GM18517 (cell line): ENCODE measurements at regions not wholly inside any gene's neighbourhood (a gene's known extent, or its start where the extent isn't known, plus 50 kb on each side); places are given as distances from the start of the nearest gene placed in this dataset.
"Not testable (repeated sequence)": the region's sequence is repeated elsewhere in the genome, so short reads cannot be mapped to it uniquely, and the experiment has no call there.

ENCODE experiments used
- ATAC-seq: cut with Tn5 transposase; IDR thresholded peaks from one replicate; pipeline ENCODE4 v1.9.1; 2021; ENCODE audit warnings: mild to moderate bottlenecking, moderate library complexity; ENCODE audit not compliant: unreplicated experiment

DNA sequence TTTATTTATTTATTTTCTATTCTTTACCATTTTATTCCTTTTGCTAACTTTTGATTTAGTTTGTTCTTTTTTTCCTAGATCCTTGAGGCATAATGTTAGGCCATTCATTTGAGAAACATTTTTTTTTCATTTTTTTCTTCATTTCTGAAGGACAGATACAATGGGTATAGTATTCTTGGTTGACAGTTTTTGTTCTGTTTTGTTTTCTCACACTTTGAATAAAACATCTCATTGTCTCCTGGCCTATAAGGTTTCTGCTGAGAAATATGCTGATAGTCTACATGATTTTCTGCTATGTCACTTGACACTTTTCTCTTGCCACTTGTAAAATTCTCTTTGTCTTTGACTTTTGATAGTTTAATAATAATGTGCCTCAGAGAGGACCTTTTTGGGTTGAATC is 294.6 kb upstream of the EPHA7 start:
- no peak for ATAC-seq

- no peak for ATAC-seq
Observed at GRCh38 chr6:93703431-93703830, 284.1 kb upstream of the EPHA7 start.

- ATAC-seq: no peak
Observed at GRCh38 chr6:93701526-93701925, 282.2 kb upstream of the EPHA7 start.

DNA sequence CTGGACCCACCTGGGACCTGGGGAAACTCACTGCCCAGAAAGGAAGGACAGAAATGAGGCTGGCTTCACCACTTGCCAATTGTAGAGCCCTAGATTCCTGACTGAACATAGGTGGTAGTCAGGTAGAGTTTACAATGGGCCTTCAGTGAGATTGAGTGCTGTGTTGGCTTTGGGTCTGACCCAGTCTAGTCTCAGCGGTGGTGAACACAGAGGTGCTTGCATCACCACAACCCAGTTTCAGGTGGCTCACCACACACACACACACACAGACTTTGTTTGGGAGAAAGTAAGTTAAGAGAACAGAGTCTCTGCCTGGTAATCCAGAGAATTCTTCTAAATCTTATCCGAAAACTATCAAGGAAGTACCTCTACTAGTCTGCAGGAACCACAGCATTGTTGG is 266.1 kb upstream of the EPHA7 start:
- no peak for ATAC-seq

- ATAC-seq: no peak
Observed at GRCh38 chr6:93684339-93684738, 265.0 kb upstream of the EPHA7 start.

- ATAC-seq: no peak
Observed at GRCh38 chr6:93679836-93680235, 260.5 kb upstream of the EPHA7 start.

- no peak for ATAC-seq
Observed at GRCh38 chr6:93678841-93679454, 259.6 kb upstream of the EPHA7 start.

DNA sequence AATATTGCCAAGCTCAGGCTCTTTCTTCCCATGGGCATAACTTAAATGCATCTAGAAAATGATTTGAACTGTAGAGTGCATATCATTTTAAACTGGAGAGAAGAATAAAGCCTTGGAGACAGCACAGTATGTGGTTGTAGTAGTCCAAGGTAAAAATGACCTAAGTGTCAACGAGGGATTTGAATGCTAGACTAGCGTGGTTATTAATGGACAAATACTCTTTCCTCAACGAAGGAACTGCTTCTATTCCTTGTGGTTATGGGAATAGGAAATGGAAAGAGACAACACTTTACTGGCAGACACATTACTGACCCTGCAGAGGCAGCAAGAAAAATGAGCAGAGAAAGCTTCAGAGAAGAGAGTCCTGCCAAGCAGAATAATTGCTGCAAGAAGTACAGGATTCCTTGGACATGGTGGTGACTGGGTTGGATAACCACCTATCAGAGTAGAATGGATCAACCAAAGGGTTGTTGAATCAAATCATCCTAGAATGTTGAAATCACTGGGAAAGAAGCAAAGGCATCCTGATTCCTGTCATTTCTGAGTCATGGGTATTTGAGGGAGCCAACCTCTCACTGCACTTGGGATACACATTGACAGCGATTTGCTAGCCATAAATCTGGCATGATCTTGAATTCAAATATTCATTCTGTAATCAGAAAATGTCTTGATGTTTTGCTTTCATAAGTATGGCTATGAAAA is 258.1 kb upstream of the EPHA7 start:
- no peak for ATAC-seq

- ATAC-seq: no peak
Observed at GRCh38 chr6:93676581-93676980, 257.2 kb upstream of the EPHA7 start.

DNA sequence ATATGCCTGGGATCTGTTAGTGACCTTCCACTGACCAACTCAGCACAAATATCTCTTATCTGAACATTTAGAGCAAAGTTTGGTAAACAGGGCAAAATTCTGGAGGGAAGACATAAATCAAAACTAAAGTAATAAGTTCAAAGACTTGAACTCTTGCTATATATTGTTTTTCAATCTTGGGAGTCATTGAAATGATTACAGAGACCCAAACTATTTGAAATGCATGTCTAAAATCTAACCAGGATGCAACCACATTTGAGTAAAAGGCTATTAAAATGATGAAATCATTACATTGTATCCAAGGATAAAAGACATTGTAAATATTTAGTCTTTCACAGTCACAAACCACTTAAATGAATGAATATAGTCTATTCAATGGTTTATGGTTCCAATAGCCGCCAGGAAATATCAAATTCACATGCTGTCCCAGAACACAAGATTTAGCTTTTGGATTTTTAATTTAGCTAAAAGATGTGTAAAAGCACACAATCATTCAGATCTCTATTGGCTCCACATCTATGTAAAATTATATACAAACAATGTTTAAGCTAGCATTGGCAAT is 256.6 kb upstream of the EPHA7 start:
- no peak for ATAC-seq

DNA sequence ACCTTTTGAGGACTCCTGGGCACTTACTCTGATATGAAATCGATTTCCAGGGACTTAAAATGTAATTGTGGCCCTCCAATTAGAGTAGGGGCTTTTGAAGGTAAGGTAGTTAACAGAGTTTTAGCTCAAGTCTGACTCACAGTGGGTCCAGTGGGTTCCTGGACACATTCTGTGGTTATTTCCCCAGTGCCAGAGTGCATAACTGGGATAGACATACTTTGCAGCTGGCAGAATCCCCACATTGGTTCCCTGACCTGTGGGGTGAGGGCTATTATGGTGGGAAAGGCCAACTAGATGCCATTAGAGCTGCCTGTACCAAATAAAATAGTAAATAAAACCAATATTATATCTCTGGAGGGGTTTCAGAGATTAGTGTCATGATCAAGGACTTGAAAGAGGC is 243.8 kb upstream of the EPHA7 start:
- ATAC-seq: no peak

GRCh38 chr6:93654548-93654947 is 235.2 kb upstream of the EPHA7 start:
- ATAC-seq: no peak

GRCh38 chr6:93644611-93645010 is 225.3 kb upstream of the EPHA7 start:
- no peak for ATAC-seq

DNA sequence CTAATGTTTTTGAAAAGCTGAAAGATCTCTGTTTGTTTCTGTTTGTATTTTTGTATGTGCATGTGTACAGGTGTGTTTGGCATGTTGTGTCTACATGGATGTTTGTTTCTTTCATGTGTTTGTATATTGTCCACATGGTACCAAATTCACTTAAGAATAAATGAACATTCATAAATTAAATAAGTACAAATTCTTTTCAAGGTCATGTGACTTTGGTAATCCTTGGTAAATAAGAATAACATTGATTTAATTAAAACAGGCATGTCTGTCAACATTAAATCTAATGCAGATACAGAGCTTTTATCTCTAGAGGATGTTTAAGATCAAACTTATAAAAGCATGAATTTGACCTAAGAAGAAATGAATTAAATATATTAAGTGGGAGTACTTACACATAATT is 219.8 kb upstream of the EPHA7 start:
- no peak for ATAC-seq

GRCh38 chr6:93636987-93637664 is 217.8 kb upstream of the EPHA7 start:
- ATAC-seq: not testable (repeated sequence)

- no peak for ATAC-seq
Observed at GRCh38 chr6:93624408-93624807, 205.0 kb upstream of the EPHA7 start.

DNA sequence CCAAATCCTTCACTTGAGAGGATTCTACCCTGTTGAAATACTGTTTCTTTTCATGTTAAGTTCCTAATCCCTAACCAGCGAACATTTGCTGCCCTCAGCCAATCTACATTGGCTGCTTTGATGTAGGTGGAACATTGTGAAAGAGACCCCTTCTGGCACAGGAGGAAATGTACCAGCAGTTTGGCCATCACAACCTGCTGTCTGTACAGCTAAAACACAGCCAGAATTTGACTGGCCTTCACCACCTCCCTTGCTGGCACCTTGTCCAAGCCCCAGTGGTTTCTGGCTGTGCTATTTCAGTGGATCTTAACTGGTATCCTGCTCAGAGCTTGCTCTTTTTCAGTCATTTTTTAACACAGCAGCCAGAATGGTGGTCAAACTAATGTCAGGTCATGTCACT is 202.1 kb upstream of the EPHA7 start:
- ATAC-seq: no peak

DNA sequence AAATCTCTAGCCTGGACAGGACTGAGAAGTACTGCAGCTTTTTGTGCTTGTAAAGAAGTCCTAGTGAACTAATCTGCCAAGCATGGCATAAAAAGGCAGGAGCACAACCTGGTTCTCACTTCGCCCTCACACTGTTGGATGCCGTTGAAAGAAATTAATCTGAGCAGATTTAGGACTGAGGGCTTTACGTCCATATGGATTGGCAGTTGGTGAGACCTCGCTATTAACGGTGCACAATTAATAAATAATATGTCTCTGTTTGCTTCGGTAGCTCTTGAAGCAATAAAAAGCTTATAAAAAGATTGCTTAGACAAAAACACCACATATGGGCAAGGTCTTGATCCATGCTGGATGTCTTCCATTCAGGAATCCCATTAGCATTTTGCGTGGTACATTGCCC is 185.6 kb upstream of the EPHA7 start:
- ATAC-seq: no peak

DNA sequence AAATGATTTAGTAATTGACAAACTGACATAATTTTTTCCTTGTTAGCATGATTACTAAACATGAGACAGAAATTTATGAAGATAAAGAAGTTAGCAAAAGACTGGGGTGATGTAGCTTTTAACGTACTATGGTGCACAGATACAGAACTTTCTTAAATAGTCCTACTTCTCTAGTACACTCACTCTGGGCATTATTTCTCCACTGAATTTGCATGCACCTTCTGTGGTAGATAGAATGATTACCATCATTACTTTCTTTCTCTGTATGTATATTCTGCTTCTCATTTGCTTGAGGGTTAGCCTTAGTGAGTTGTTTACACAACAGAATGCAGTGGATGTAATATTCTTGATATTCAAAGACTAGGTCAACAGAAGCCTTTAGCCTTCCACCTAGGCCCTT is 173.1 kb upstream of the EPHA7 start:
- ATAC-seq: no peak

- ATAC-seq: no peak
Observed at GRCh38 chr6:93586306-93586705, 166.9 kb upstream of the EPHA7 start.

GRCh38 chr6:93584300-93584699 is 164.9 kb upstream of the EPHA7 start:
- no peak for ATAC-seq

GRCh38 chr6:93581371-93581770 is 162.0 kb upstream of the EPHA7 start:
- no peak for ATAC-seq
